HG03097 (cell line): ENCODE measurements at regions not wholly inside any gene's neighbourhood (a gene's known extent, or its start where the extent isn't known, plus 50 kb on each side); places are given as distances from the start of the nearest gene placed in this dataset.
"Not testable (repeated sequence)": the region's sequence is repeated elsewhere in the genome, so short reads cannot be mapped to it uniquely, and the experiment has no call there.

Source experiments
- ATAC-seq: cut with Tn5 transposase; IDR thresholded peaks from one replicate; pipeline ENCODE4 v1.9.1; 2021; ENCODE audit not compliant: unreplicated experiment, low FRiP score

DNA sequence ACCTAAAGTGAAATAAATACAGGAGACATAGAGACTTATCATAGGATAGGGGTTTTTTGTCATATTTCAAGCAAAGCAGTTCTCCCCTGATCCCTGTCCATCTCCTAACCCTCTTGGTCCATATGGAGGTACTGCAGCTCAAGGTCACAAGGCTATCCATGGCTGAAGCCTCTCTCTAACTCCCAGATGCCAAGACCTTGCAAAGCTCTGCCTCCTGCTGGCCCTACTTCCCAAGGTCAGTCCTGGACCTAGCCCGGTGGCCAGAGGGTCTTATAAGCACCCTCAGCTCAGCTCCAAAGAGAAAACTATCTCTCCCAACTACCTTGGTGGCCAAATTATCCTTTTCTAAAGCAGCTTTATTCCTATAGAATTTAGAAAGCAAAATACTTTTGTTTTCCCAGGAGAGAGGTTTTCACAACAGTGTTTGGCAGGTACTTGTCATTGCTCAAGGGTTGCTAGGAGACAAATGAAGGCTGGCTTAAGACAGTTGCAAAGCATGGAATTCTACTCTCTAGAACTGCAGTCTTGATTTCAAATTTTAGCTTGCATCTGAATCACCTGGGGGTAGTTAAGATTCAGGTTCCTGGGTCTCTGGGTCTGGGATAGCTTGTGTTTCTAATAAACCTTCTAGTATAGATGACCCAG is 121.5 kb downstream of the XCL2 start:
- no peak for ATAC-seq

DNA sequence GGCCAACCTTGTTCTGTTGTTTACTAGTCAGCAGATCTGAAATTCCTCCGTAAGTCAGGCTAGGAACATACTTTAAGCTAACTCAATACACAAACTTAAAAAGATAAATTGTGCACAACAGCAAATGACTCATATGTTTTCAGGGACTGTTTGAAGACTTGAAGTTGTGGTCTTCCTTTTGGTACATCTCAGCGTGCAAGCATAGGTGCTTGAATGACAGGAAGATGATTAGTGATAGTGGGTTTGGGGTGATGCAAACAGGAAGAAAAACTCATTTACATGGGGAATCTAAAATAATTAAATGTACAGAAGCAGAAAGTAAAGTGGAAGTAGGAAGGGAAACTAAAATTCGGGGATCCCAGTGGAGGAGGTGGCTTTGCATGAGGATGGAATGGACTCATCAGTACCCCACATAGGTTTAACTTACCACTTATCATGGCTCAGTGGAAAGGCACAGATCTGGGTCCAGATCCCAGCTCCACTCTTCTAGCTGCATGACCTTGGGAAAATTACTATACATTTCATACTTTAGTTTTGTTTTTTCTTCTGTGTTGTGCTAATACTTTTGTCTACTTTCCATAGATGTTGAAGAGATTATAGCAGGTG is 122.3 kb downstream of the XCL2 start:
- no peak for ATAC-seq

DNA sequence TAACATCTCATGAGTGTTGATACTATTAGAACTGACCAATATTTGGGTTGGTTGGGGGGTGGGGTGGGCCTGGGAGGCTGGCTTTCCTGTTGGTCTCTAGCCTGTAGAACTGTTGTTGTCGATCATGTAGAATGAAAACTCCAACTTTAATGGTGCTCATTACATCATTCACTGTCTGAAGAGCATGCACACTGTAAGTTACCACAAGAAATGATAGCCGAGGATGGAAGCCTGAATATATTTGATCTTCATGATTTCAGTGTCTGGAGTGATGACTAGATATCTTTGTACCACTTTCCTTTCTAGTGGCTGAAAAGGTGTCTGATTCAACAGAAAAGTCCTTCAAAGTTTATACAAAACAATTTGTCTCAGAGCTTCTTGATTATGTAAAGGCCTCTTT is 123.6 kb downstream of the XCL2 start:
- no peak for ATAC-seq

DNA sequence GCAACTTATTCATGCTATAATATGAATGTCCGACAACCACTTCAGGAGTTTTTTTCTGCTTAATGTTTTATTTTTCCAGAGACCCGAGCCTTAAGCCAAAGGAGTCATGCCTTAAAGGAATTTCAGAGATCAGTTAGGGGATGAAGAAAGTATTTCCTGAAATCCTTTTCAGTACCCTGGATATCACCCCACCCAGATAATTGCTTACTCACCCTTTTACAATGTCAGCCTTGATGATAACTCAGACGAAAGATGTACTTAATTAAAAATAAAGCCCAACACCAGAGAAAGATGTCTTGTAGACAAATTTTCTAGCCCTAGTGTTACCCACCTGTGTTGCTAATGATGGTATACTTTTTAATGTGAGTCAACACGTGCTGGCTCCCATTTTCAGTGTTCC is 124.1 kb downstream of the XCL2 start:
- no peak for ATAC-seq

DNA sequence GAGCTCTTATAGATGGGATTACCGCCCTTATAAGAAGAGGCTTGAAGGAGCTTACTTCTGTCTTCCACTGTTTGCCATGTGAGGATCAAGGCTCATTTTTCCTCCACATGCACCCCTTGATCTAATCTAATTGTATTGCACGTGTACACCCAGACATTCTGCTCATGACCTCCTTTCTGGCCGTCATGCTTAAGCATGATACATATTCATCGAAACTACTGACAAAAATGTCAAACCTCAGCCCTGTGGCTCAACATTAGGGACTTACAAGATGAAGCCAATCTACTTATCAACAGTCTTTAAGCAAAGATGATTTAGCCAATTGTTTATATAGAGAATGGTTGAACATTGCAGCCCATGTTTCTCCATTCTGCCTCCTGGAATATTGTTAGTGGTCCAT is 127.6 kb downstream of the XCL2 start:
- ATAC-seq = no peak

DNA sequence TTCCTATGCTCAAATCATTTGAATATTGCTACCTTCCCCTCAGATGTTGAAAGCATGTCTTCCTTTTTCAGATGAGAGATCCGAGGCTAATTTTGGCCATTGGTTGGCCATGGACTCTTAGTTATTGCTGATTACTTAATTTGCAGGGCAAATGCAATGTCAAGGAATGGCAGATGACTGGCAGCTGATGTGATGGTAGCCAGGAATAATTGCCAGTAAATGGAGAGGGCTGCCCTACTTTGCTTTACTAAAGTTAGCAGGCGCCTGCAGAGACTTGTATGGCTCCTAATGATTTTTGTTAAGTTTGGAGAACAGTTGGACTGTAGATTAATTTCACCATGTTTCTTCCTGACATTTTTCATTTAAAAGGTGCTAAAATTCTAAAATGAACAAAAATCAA is 128.9 kb downstream of the XCL2 start:
- no peak for ATAC-seq

DNA sequence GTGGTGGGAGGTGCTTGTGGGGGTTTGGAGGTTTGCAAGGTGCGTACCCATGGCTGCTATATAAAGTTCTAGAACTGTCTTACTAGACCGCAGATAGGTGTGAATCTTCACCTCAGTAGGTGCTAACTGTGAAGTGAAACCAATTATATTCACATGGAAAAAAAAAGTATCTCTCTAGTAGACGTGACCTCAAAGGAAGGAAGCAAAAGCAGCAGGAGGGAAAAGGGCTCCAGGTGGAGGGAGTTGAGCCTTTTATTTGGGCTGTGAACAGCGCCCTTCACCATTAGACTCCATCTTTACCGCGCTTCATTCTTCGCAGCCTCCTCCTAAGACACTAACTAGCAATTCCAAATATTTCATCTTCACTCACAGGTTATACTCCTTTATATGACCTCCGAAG is 129.8 kb downstream of the TBX19 start:
- no peak for ATAC-seq

DNA sequence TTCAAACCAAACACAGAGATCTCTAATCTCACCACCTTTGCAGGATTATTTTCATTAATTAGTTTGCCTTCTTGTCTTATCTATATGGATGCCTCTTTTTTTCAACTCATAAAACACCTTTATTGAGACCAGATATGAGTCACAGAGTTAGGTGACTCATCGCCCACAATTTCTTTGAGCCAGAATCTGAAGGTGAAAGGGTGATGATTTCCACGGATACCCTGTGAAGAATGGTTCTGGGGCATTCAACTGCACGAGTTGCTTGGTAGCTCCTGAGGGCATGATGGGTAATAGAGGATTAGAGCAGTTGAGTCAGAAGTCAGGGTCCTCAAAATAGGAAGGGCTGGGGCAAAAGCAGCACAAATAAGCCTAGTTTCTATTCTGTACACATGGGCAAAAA is 128.2 kb downstream of the TBX19 start:
- no peak for ATAC-seq

DNA sequence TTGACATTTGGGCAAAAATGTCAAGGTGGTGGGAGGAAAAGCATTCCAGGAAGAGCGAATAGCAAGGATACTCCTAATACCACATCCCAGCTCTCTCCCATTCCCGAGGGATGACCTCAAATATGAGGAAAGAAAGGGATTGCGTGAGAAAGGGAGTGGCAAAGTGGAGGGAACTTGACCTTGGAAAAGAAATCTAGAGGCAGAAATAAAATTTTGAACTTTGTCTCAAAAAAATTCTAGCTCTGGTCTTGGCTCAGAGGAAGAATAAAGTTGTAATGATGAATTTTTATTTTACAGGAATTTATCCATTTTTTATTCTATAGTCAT is 127.8 kb downstream of the TBX19 start:
- ATAC-seq = no peak

DNA sequence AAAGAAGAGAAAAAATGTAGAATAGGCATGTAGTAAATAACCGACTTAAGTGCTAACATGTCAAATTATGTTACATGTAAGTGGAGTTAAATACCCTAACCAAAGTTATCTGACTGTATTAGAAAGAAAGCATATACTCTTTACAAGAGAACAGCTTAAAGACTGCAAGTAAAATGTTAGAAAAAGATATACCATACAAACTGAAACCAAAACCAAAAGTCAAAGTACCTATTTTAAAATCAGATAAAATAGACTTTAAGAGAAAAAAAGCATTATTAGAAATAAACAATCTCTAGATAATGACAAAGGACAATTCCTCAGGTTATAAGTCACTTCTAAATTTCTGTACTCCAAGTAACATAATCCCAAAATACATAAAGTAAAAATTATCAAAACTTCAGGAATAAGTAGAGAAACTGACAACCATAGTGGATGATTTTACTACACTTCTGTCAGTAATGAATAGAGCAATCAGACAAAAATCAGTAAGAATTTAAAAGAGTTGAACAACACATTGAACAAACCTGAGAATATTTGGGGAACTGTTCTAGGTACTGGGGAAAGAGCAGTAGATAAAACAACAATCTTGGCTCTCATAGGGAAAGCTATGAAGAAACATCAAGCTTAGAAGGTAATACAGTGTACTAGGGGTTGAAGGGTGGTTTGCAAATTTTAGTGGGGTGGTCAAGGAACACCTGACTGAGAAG is 127.3 kb downstream of the TBX19 start:
- no peak for ATAC-seq

DNA sequence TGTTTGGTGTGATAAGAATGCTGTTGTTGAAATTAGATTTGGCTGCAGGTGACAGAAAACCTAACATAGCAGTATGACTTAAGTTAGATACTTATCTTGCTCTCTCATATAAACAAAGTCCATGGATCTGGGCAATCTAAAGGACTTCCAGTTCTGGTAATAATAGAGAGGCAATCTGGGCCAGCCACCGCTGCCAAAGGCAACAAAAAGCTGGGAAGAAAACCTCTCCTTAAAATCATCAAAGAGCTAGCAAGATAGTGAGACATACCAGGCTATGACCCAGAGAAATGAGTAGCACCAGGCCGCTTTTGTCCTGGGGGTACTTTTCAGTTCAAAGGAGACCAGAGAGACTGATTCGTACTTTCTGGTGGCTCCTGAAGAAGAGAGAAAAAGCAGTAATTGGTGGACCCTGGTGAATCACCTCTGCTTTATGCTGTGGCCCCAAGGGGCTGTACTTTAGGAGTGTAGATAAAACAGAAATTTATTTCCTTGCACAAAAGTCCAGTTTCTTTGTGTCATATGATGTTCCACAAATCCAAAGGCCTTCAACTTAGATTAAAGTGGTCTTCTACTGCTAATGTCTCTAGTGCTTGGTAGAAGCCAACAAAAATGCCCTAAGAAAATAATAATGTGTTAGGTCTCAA is 125.4 kb downstream of the TBX19 start:
- ATAC-seq = no peak

DNA sequence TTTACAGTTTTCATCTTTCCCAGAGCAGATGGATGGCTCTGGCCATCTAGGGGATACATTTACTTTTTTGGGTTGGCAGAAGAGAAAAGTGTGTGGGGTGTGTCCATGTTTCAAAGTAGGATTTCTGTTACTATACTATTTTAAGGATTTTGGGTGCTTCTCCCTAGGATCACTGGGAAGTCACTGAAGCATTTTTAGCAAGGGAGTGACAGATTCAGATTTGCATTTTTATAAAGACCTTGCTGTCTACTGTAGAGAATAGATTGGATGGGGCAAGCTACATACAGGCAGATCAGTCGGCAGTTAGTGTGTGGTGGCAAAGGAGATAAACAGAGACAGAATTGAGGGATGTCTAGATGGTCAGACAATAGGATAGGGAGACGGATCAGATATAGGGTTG is 122.5 kb downstream of the TBX19 start:
- no peak for ATAC-seq

DNA sequence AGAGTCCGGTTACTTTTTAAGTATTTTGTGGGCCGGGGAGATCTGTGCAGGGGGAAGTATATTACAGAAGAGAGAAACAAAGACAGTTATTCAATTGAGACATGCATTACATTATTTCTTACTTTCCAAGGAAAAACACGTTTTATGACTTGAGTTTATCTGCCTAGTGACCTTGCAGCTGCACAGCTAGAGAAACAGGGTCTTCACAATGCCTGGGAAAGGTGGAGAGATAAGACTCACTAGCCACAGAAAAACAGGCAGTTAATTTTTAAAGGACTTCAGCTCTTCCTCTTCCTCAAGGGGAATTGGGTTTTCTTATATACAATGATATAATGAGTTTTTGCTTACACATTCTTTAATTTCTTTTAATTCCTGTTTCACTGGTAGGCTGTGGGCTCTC is 121.8 kb downstream of the TBX19 start:
- ATAC-seq = not testable (repeated sequence)

DNA sequence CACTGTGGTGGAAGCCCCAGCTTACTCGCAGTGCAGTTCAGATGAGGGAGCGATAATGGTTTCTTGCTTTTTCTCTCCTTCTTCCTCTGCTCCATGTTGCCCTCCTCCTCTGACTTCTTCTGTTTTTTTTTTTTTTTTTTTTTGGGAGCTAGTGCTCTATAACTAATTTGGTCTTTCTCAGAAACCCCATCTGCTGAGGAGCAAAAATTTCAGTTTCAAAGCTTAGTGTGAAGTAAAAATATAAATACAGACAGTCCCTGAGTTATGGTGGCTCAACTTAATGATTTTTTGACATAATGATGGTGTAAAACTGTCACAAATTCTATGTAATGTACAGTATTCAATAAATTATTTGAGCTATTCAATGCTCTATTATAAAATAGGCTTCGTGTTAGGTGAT is 120.7 kb downstream of the TBX19 start:
- no peak for ATAC-seq

DNA sequence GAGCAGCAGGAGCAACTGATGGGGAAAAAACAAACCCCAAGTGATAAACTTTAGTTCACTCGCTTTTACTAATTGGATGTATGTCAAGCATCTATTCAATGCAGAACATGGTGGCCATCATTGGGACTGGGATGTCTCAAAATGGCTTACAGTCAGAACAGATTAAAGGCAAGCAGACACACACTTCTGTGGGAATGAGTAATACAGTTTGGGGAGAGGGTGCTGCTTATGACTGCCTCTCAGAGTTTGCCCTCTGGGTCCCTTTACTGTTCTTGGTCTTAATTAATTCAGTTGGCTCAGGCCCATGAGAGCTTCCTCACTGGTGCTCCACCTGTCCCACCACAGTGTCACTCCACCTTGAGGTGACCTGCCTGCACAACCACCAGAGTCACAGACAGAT is 119.5 kb downstream of the TBX19 start:
- no peak for ATAC-seq

DNA sequence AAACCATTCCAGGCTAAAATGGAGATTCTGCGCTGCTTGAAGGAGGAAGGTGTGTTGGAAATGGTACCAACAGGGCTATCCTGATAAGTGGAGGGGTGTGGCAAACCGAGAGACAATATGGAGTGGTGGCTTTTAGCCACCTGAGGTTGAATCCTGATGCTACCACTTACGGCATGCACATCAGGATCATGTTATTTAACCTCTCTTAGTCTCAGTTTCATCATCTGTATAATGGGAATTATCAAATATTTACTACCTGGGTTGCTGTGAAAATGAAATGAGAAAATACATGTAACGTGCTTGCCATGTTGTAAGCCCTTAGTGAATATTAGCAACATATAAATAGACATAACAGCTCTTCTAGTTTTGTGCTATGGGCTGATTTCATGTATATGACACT is 117.1 kb downstream of the TBX19 start:
- no peak for ATAC-seq

DNA sequence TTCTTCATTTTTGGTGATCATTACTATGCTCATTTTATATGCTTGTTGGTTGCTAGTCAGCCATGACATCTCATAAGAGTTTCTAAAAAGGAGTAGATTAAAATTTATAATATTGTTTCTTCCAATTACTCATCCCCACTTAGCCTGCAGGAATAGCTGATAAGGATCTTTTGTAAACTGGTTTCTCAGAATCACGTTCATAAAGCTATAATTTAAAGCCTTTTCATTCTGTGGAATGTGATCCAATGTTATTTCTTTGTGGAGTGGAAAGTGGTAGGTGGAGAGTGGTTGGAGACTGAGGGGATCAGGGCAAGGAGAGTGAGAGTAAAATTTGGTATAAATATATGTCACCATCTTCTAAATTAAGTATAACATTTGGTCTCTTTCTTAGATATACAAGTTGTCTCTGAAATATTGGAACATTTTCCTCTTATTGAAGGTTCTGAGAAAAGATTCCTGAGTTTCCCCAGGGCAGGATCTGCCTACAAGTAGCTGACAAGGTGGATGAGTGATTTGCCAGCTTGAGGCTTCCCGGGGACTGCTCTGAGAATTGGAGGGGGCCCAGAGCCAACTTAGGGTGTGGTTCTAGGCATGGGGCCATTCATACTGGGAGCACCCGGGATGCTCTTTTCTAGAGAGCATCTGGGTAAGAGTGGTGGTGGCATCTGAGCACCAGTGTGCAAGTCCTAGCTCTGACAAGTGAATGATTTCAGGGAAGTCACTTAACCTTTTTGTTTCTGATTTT is 116.4 kb downstream of the TBX19 start:
- no peak for ATAC-seq

DNA sequence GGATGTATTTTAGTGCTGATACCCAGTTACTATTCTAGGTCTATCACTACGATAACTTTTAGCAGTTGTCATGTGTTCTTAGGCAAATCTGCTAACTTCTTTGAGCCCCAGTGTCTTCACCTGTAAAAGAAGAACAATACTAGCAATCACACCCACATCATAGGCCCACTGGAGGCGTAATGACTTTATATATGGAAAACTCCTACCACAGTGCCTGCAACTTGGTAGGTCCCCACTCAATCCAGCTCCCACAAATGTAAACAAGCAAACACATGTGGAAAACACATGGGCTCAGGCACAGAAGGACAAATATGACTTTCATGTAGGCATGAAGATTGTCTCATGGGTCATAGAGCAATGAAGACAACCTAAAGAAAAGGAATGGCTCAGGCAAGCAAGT is 115.8 kb downstream of the TBX19 start:
- ATAC-seq = no peak

DNA sequence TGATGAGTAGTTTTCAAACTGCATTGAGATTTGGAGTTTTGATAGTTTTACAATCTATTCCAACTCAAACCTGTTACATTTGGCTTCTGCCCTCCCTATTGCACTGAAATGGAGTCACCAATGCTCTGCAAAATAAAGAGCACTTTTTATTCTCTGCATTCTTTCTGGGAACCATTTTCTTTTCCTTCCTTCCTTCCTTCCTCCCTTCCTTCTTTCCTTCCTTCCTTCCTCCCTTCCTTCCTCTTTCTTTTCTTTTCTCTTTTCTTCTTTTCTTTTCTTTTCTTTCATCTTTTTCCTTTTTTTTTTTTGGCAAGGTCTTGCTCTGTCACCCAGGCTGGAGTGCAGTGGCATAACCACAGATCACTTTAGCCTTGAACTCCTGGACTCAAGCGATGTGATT is 114.2 kb downstream of the TBX19 start:
- ATAC-seq = no peak

DNA sequence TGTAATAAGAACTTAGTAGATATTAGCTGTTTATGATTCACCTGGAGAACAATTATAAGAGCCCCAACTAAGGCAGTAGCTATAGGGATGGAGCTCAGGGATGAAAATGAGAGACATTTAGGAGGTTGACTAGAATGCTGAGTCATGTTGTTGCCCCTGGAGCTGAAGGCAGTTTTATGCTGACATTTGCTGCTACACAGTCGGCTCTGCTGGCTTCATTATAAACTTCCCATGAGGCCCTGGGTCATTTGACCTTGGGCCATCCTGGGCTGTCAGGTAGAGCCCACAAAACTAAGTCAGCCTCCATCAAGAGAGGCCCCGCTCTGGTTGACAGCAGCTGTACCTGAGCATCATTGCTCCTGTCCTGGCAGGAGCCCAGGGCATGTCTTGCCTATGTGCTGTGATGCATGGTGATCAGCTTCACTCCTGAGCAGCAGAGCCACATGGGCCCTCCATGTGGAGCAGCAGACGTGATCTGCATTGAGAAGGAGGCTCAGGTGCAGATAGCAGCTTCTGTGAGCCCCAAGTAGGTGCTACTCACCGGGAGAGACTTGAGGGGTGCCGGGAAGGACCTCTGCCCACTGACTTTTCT is 112.4 kb downstream of the TBX19 start:
- ATAC-seq = no peak
